Upper lobe of left lung (tissue), 6 donors: ENCODE measurements at regions not wholly inside any gene's neighbourhood (a gene's known extent, or its start where the extent isn't known, plus 50 kb on each side); places are given as distances from the start of the nearest gene placed in this dataset.

Source experiments
- ATAC-seq, 2 donors: fragments of 200-7000 bp; cut with Tn5 transposase; one replicate each; pipeline ENCODE4 v1.9.1; 2022; ENCODE audit warnings: mild to moderate bottlenecking in 2 of 2, moderate library complexity in 2 of 2; ENCODE audit not compliant: low FRiP score in 2 of 2
- DNase-seq, 2 donors: peaks; one replicate each; pipeline ENCODE4 v3.0.0-alpha.2; 2019 to 2020
- H3K27ac ChIP-seq, 4 donors: fragments of 200-600 bp; sonication (generic); one replicate each; pipeline ENCODE4 v1.5.1; 2016 to 2019
- H3K27me3 ChIP-seq, 4 donors: fragments of 200-600 bp; sonication (generic); one replicate each; pipeline ENCODE4 v1.5.1; 2017 to 2019
- H3K36me3 ChIP-seq, 4 donors: fragments of 200-600 bp; sonication (generic); one replicate each; pipeline ENCODE4 v1.5.1; 2016 to 2019
- H3K4me1 ChIP-seq, 4 donors: fragments of 200-600 bp; sonication (generic); one replicate each; pipeline ENCODE4 v1.5.1; 2018 to 2019
- H3K4me3 ChIP-seq, 4 donors: fragments of 200-600 bp; sonication (generic); one replicate each; pipeline ENCODE4 v1.5.1; 2017 to 2019; ENCODE audit warnings: mild to moderate bottlenecking in 2 of 4, moderate library complexity in 1 of 4
- H3K9me3 ChIP-seq, 4 donors: fragments of 200-600 bp; sonication (generic); one replicate each; pipeline ENCODE4 v1.5.1; 2018 to 2019
- EP300 ChIP-seq, 4 donors: sonication (generic); formaldehyde crosslinking; IDR thresholded peaks; one replicate each; pipeline ENCODE4 v1.5.1; 2017; ENCODE audit warnings: antibody characterized with exemption in 4 of 4, control low read depth in 2 of 4
- POLR2A ChIP-seq, 4 donors: fragments of 450-650 bp; IDR thresholded peaks; one replicate each; pipeline ENCODE4 v1.5.1; 2016 to 2017; ENCODE audit warnings: antibody characterized with exemption in 4 of 4, mild to moderate bottlenecking in 2 of 4
- POLR2AphosphoS5 ChIP-seq, 2 donors: sonication (generic); formaldehyde crosslinking; IDR thresholded peaks; one replicate each; pipeline ENCODE4 v1.5.1; 2017; ENCODE audit warnings: antibody characterized with exemption in 2 of 2
- WGBS, 2 donors: methylation state at CpG; one replicate each; pipeline ENCODE4 v1.1.5; 2017 to 2018; 5-methylcytosine and 5-hydroxymethylcytosine counted together
- TF ChIP-seq, protein P1 (sequence below), 6 experiments: fragments of 450-650 bp in 4 of 6; fragments of 200-600 bp in 2 of 6; sonication (generic) in 2 of 6; IDR thresholded peaks; one replicate each; pipeline ENCODE4 v1.5.1; 2016 to 2019; ENCODE audit warnings: antibody characterized with exemption in 6 of 6
- donor health status: DM: no; HTN: no; CAD: no; lungs with moderate emphysema.
- donor health status: DM: no; HTN: yes; CAD: no; lungs with severe emphysema.

DNA sequence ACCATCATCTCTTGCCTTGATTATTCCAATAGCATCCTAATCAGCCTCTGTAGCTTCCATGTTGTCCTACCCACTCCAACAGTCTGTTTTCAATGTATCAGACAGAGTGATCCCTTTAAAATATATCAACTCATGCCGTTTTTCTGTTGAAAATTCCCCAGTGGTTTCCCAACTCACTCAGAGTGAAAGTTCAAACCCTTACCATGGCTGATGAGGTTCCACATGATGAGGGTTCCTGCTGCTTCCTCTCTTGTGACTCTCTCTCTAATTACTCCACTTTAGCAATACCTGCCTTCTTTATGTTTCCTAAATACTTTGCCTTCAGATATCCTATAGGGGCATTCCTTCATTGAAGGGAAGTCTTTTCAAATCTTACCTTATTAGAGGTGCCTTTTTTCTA, 334.7 kb downstream of the PPP1R2C start:
- Histone ChIP-seq H3K27ac (no peak overlapping the region), H3K36me3 (no peaks in the 10 kb centered on the region), H3K9me3 (no peaks in the 10 kb centered on the region), H3K4me1 (no peaks in the 10 kb centered on the region), H3K4me3 (no peak overlapping the region), H3K27me3 (no peaks in the 10 kb centered on the region)
- TF ChIP-seq POLR2A (IDR thresholded peaks at IDR 0.05), result no peak
- TF ChIP-seq, protein P1, sequence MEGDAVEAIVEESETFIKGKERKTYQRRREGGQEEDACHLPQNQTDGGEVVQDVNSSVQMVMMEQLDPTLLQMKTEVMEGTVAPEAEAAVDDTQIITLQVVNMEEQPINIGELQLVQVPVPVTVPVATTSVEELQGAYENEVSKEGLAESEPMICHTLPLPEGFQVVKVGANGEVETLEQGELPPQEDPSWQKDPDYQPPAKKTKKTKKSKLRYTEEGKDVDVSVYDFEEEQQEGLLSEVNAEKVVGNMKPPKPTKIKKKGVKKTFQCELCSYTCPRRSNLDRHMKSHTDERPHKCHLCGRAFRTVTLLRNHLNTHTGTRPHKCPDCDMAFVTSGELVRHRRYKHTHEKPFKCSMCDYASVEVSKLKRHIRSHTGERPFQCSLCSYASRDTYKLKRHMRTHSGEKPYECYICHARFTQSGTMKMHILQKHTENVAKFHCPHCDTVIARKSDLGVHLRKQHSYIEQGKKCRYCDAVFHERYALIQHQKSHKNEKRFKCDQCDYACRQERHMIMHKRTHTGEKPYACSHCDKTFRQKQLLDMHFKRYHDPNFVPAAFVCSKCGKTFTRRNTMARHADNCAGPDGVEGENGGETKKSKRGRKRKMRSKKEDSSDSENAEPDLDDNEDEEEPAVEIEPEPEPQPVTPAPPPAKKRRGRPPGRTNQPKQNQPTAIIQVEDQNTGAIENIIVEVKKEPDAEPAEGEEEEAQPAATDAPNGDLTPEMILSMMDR (IDR thresholded peaks at IDR 0.05), result no peak
- TF ChIP-seq EP300 (IDR thresholded peaks at IDR 0.05), result no peak
- no peak for TF ChIP-seq POLR2AphosphoS5 (IDR thresholded peaks at IDR 0.05)
- WGBS, 2 donors, result 58 to 67% methylated on average over 1 of the region's 1 CpG
- no peak for ATAC-seq
- no peak for DNase-seq

- no peak for TF ChIP-seq POLR2AphosphoS5 (IDR thresholded peaks at IDR 0.05)
- no peak for TF ChIP-seq POLR2A (IDR thresholded peaks at IDR 0.05)
- TF ChIP-seq, protein P1 (IDR thresholded peaks at IDR 0.05), result no peak
- TF ChIP-seq EP300 (IDR thresholded peaks at IDR 0.05), result no peak
- H3K9me3 ChIP-seq, result no peaks in the 10 kb centered on the region
- ATAC-seq, result no peak
- no peak overlapping the region for H3K27ac ChIP-seq
- H3K4me1 ChIP-seq, result no peaks in the 10 kb centered on the region
- H3K36me3 ChIP-seq, result no peaks in the 10 kb centered on the region
- no peak overlapping the region for H3K4me3 ChIP-seq
- DNase-seq, result no peak
- no peaks in the 10 kb centered on the region for H3K27me3 ChIP-seq
Measured at GRCh38 chrX:42442745-42443144, 335.2 kb downstream of the PPP1R2C start.

DNA sequence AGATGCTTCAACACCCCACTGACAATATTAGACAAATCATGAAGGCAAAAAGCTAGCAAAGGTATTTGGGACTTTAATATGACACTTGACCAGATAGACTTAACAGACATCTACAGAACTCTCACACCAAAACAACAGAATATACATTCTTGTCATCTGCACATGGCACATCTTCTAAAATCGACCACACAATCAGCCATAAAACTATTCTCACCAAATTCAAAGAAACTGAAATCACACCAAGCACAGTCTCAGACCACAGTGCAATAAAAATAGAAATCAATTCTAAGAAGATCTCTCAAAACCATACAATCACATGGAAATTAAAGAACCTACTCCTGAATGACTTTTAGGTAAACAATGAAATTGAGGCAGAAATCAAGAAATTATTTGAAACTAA, 340.8 kb downstream of the PPP1R2C start:
- no peak overlapping the region for H3K27ac ChIP-seq
- H3K4me1 ChIP-seq, result no peaks in the 10 kb centered on the region
- no peaks in the 10 kb centered on the region for H3K9me3 ChIP-seq
- DNase-seq (no peak), ATAC-seq (no peak)
- 58 to 92% methylated on average over 1 of the region's 1 CpG for WGBS, 2 donors
- H3K27me3 ChIP-seq, result no peaks in the 10 kb centered on the region
- TF ChIP-seq EP300 (IDR thresholded peaks at IDR 0.05), result no peak
- no peak for TF ChIP-seq POLR2AphosphoS5 (IDR thresholded peaks at IDR 0.05)
- TF ChIP-seq, protein P1 (IDR thresholded peaks at IDR 0.05), result no peak
- no peak for TF ChIP-seq POLR2A (IDR thresholded peaks at IDR 0.05)
- H3K36me3 ChIP-seq, result no peaks in the 10 kb centered on the region
- no peak overlapping the region for H3K4me3 ChIP-seq

- TF ChIP-seq, protein P1 (IDR thresholded peaks at IDR 0.05), result no peak
Measured at GRCh38 chrX:42434458-42435166, 343.4 kb downstream of the PPP1R2C start.

GRCh38 chrX:42432552-42432951, 345.4 kb downstream of the PPP1R2C start:
- no peaks in the 10 kb centered on the region for H3K27me3 ChIP-seq
- no peak for ATAC-seq
- no peaks in the 10 kb centered on the region for H3K4me1 ChIP-seq
- H3K9me3 ChIP-seq, result no peaks in the 10 kb centered on the region
- no peak overlapping the region for H3K4me3 ChIP-seq
- no peaks in the 10 kb centered on the region for H3K36me3 ChIP-seq
- TF ChIP-seq POLR2A (IDR thresholded peaks at IDR 0.05), result no peak
- no peak for DNase-seq
- H3K27ac ChIP-seq, result no peak overlapping the region
- WGBS, 2 donors, result 92 to 93% methylated on average over 2 of the region's 2 CpGs

More at GRCh38 chrX:42434458-42435166, 343.4 kb downstream of the PPP1R2C start:
- DNase-seq (no peak), ATAC-seq (no peak)
- H3K36me3 ChIP-seq, result no peaks in the 10 kb centered on the region
- H3K4me3 ChIP-seq, result no peak overlapping the region
- no peaks in the 10 kb centered on the region for H3K9me3 ChIP-seq
- WGBS, 2 donors, result 82 to 100% methylated on average over 1 to 4 of the region's 4 CpGs
- no peaks in the 10 kb centered on the region for H3K27me3 ChIP-seq
- H3K27ac ChIP-seq, result no peak overlapping the region
- no peaks in the 10 kb centered on the region for H3K4me1 ChIP-seq
